ENCODE measurements at regions not wholly inside any gene's neighbourhood (a gene's known extent, or its start where the extent isn't known, plus 50 kb on each side); places are given as distances from the start of the nearest gene placed in this dataset.

DNA sequence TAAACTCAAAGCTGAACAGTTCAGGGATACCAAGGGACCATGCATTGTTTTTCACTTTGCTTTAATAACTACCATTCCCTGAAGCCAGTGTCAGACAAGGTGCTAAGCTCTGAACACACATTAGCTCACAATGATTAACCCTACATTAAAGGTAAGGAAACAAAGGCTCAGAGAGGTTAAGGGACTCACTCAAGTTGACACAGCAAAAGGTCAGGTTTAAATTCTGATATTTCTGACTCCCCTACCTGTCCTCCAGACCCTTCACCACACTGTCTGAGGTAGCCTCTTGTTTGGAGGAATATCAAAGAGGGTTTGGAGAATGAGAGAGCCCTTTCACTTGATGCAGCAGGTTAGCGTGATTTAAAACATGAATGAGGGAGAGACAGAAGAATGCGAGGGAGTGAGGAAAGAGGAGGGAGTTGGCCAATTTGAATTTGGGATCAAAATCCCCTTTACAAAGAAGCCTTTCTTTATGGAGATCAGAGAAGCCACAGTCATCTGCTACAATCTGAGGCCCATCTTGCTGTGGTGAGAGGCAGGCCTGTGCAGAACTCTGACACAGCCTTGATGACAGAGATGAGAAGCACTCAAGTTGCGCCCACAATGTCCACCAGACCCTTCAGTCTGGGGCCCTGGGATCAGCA, 103.5 kb downstream of the FHDC1 start:
- TF ChIP-seq HDAC2 (IDR thresholded peaks at IDR 0.05): no peak
- no peak for TF ChIP-seq POLR2A (IDR thresholded peaks at IDR 0.05; ENCODE audit: low read length)
- no peak for TF ChIP-seq CTCF (IDR thresholded peaks at IDR 0.05)
- TF ChIP-seq CBX8 (IDR thresholded peaks at IDR 0.05): no peak
- TF ChIP-seq RAD21 (conservative IDR thresholded peaks at IDR 0.05 in 1 of 2, IDR thresholded peaks at IDR 0.05 in 1 of 2): no peak
- TF ChIP-seq, protein P1, sequence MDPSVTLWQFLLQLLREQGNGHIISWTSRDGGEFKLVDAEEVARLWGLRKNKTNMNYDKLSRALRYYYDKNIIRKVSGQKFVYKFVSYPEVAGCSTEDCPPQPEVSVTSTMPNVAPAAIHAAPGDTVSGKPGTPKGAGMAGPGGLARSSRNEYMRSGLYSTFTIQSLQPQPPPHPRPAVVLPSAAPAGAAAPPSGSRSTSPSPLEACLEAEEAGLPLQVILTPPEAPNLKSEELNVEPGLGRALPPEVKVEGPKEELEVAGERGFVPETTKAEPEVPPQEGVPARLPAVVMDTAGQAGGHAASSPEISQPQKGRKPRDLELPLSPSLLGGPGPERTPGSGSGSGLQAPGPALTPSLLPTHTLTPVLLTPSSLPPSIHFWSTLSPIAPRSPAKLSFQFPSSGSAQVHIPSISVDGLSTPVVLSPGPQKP (IDR thresholded peaks at IDR 0.05; ENCODE audit: low read depth, low read length): no peak
- no peak for TF ChIP-seq MAFK (IDR thresholded peaks at IDR 0.05; ENCODE audit: partially characterized antibody)
- no peak for TF ChIP-seq CHD4 (IDR thresholded peaks at IDR 0.05; ENCODE audit: borderline replicate concordance)
- TF ChIP-seq RNF2 (IDR thresholded peaks at IDR 0.05; ENCODE audit: borderline replicate concordance, low read depth): no peak
- TF ChIP-seq HOXA7 (CRISPR knock-in tag; IDR thresholded peaks at IDR 0.05): no peak
- no peak for TF ChIP-seq CHD2 (IDR thresholded peaks at IDR 0.05; ENCODE audit: low read length, partially characterized antibody)
- TF ChIP-seq, protein P2, sequence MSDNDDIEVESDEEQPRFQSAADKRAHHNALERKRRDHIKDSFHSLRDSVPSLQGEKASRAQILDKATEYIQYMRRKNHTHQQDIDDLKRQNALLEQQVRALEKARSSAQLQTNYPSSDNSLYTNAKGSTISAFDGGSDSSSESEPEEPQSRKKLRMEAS (IDR thresholded peaks at IDR 0.05): no peak
